Right lobe of liver (tissue), 6 donors: ENCODE measurements at regions not wholly inside any gene's neighbourhood (a gene's known extent, or its start where the extent isn't known, plus 50 kb on each side); places are given as distances from the start of the nearest gene placed in this dataset.

ENCODE experiments used
- ATAC-seq, 4 donors: fragments of 200-7000 bp; cut with Tn5 transposase; one replicate each; pipeline ENCODE4 v1.9.1; 2020; ENCODE audit warnings: mild to moderate bottlenecking in 4 of 4, moderate library complexity in 4 of 4
- DNase-seq, 3 donors: peaks; one replicate each; pipeline ENCODE4 v3.0.0-alpha.2; 2020
- H3K27ac ChIP-seq, 3 donors: fragments of 200-600 bp; one replicate each; pipeline ENCODE4 v1.8.0; 2022
- H3K27me3 ChIP-seq, 2 donors: fragments of 200-600 bp; one replicate each; pipeline ENCODE4 v1.8.0; 2022
- H3K36me3 ChIP-seq, 4 donors: fragments of 200-600 bp; sonication (generic) in 1 of 4; one replicate each; pipeline versions ENCODE4 v1.5.1 to v1.8.0; 2017 to 2022; ENCODE audit warnings: control low read depth in 1 of 4
- H3K4me1 ChIP-seq, 4 donors: fragments of 200-600 bp; sonication (generic) in 1 of 4; one replicate each; pipeline versions ENCODE4 v1.5.1 to v1.8.0; 2017 to 2022; ENCODE audit warnings: control low read depth in 1 of 4
- H3K4me3 ChIP-seq, 3 donors: fragments of 200-600 bp; one replicate each; pipeline ENCODE4 v1.8.0; 2022
- H3K9me3 ChIP-seq, 4 donors: fragments of 200-600 bp; sonication (generic) in 1 of 4; one replicate each; pipeline versions ENCODE4 v1.5.1 to v1.8.0; 2017 to 2022; ENCODE audit warnings: control low read depth in 1 of 4
- CTCF ChIP-seq, 4 donors: fragments of 200-600 bp in 3 of 4; fragments of 450-650 bp in 1 of 4; IDR thresholded peaks; one replicate each; pipeline versions ENCODE4 v1.5.1 to v1.8.0; 2016 to 2022; ENCODE audit warnings: antibody characterized with exemption in 4 of 4, mild to moderate bottlenecking in 2 of 4
- POLR2A ChIP-seq: fragments of 450-650 bp; IDR thresholded peaks from one replicate; pipeline ENCODE4 v1.6.1; 2017; ENCODE audit warnings: antibody characterized with exemption, mild to moderate bottlenecking
- WGBS: methylation state at CpG from one replicate; pipeline ENCODE4 v1.1.6; 2018; ENCODE audit warnings: low coverage, low lambda C conversion rate; ENCODE audit not compliant: insufficient coverage; ENCODE audit errors: missing lambda C conversion rate; 5-methylcytosine and 5-hydroxymethylcytosine counted together
- intact Hi-C, 2 donors: fragments of 100-400 bp; cut with DNase I; formaldehyde crosslinking; loops; one replicate each; pipeline versions ENCODE4 v1.11.2 to v1.14.1; 2022
- donor health status: DM: no; HTN: yes; CAD: no.
- donor health status: DM: no; HTN: no; CAD: no.
- donor health status: DM: no; HTN: no; CAD: no.
- donor health status: DM: no; HTN: yes; CAD: no.
- donor health status: DM: no; HTN: yes; CAD: no.

GRCh38 chr15:60259469-60259868, 138.3 kb downstream of the ANXA2 start:
- Histone ChIP-seq H3K27ac (no peak overlapping the region), H3K4me3 (no peak overlapping the region), H3K9me3 (no peaks in the 10 kb centered on the region), H3K36me3 (no peaks in the 10 kb centered on the region), H3K4me1 (peaks cover 0 to 3% (median 0%) of the 10 kb centered on the region in 4 donors), H3K27me3 (no peaks in the 10 kb centered on the region)
- TF ChIP-seq CTCF (IDR thresholded peaks at IDR 0.05) = no peak
- no peak for TF ChIP-seq POLR2A
- 83% methylated on average over 1 of the region's 1 CpG for WGBS
- intact Hi-C loops = no loop called here
- ATAC-seq = no peak
- DNase-seq = no peak

GRCh38 chr15:60264088-60264487, 133.7 kb downstream of the ANXA2 start:
- Histone ChIP-seq H3K27ac (no peak overlapping the region), H3K4me1 (no peaks in the 10 kb centered on the region), H3K4me3 (no peak overlapping the region), H3K27me3 (no peaks in the 10 kb centered on the region), H3K36me3 (no peaks in the 10 kb centered on the region), H3K9me3 (no peaks in the 10 kb centered on the region)
- DNase-seq = no peak
- intact Hi-C loops = no loop called here
- 60% methylated on average over 4 of the region's 4 CpGs for WGBS
- TF ChIP-seq CTCF (IDR thresholded peaks at IDR 0.05) (no peak), POLR2A (no peak)
- no peak for ATAC-seq

- DNase-seq = no peak
- Histone ChIP-seq H3K4me3 (no peak overlapping the region), H3K27ac (no peak overlapping the region), H3K4me1 (no peaks in the 10 kb centered on the region), H3K36me3 (no peaks in the 10 kb centered on the region), H3K27me3 (no peaks in the 10 kb centered on the region), H3K9me3 (no peaks in the 10 kb centered on the region)
- TF ChIP-seq POLR2A = no peak
- TF ChIP-seq CTCF (IDR thresholded peaks at IDR 0.05) = no peak
- 49% methylated on average over 4 of the region's 4 CpGs for WGBS
- no peak for ATAC-seq
- intact Hi-C loops = no loop called here
These were observed 133.2 kb downstream of the ANXA2 start for GRCh38 chr15:60264566-60264965.

- DNase-seq = no peak
- Histone ChIP-seq H3K4me3 (no peak overlapping the region), H3K27ac (no peak overlapping the region), H3K36me3 (no peaks in the 10 kb centered on the region), H3K9me3 (no peaks in the 10 kb centered on the region), H3K4me1 (no peaks in the 10 kb centered on the region), H3K27me3 (no peaks in the 10 kb centered on the region)
- intact Hi-C loops = no loop called here
- ATAC-seq = no peak
- TF ChIP-seq CTCF (IDR thresholded peaks at IDR 0.05) = no peak
- TF ChIP-seq POLR2A = no peak
These were observed 132.7 kb downstream of the ANXA2 start for GRCh38 chr15:60265057-60265456.

- 50% methylated on average over 2 of the region's 2 CpGs for WGBS
- TF ChIP-seq CTCF (IDR thresholded peaks at IDR 0.05) (no peak), POLR2A (no peak)
- H3K4me3 ChIP-seq = no peak overlapping the region
- H3K36me3 ChIP-seq = no peaks in the 10 kb centered on the region
- H3K27me3 ChIP-seq = no peaks in the 10 kb centered on the region
- no peak for ATAC-seq
- intact Hi-C loops = no loop called here
- H3K27ac ChIP-seq = no peak overlapping the region
- no peaks in the 10 kb centered on the region for H3K4me1 ChIP-seq
- peaks cover 0 to 12% (median 3%) of the 10 kb centered on the region in 4 donors for H3K9me3 ChIP-seq
- DNase-seq = no peak
These were observed 125.2 kb downstream of the ANXA2 start for GRCh38 chr15:60272623-60273022.
